GM18909 (cell line): ENCODE measurements at regions not wholly inside any gene's neighbourhood (a gene's known extent, or its start where the extent isn't known, plus 50 kb on each side); places are given as distances from the start of the nearest gene placed in this dataset.
"Not testable (repeated sequence)": the region's sequence is repeated elsewhere in the genome, so short reads cannot be mapped to it uniquely, and the experiment has no call there.

ENCODE experiments used
- ATAC-seq: cut with Tn5 transposase; IDR thresholded peaks from one replicate; pipeline ENCODE4 v1.9.1; 2021; ENCODE audit warnings: mild to moderate bottlenecking; ENCODE audit not compliant: unreplicated experiment, poor library complexity

DNA sequence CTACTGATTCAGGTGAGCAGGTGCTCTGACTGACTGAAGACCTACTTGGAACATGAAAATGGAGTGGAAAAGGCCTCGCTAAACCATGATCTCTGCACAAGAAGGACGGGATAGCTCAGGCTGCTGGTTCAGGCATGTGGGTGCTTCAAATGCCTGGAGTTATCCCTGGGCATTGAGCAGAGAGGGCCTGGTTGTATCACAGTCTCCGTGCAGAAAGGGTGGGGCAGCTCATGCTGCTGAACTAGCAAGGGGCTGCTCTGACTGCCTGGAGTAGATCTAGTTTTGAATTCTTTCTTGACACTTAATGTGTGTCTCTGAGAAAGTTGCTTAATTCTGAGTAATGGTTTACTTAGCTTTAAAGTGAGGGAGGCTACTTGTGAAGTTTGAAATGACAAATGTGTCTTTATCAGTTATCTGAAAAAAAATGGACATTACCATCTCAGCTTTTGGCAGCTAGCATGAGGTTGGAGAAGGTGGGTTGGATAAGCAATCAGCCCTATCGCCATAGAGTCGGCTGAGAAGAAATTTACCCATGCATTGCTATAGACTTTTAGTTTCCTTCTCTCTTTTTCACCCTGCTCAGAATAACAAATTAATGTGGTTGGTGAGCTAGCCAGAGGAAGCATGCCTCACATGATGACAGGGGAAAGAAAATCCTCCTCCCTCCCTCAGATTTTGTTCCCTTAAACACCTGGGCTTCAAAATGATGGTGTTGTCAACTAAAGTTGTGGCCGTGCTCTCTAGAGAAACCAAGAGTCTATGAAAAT is 832.4 kb downstream of the STIM2 start:
- peak; percentile 37 for ATAC-seq

DNA sequence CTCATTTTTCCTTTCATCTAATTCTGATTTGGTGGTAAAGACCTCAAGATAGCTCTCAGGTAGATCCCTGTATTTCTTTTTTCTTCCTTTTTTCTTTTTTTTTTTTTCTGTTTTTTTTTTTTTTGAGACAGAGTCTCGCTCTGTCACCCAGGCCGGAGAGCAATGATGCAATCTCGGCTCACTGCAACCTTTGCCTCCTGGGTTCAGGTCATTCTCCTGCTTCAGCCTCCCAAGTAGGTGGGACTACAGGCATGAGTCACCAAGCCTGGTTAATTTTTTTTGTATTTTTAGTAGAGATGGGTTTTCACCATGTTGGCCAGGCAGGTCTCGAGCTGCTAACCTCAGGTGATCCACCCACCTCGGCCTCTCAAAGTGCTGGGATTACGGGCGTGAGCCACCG is 835.6 kb downstream of the STIM2 start:
- not testable (repeated sequence) for ATAC-seq

DNA sequence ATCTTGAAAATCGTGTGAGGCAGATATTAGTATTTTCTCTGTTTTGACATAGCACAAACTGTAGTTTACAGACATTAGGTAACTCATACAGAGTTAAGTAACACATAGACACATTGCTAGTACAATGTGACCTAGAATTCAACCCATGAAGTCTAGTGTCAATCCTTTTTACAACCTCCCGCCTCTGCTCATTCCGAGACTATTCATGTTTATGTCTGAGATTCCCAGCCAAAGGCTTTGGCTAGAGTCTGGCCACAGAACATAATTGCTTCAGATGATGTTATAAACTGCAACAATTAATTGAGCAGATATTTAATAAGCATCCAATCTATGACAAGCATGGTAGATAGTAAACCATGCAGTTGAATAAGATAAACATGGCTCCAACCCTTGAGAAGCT is 841.0 kb downstream of the STIM2 start:
- no peak for ATAC-seq

DNA sequence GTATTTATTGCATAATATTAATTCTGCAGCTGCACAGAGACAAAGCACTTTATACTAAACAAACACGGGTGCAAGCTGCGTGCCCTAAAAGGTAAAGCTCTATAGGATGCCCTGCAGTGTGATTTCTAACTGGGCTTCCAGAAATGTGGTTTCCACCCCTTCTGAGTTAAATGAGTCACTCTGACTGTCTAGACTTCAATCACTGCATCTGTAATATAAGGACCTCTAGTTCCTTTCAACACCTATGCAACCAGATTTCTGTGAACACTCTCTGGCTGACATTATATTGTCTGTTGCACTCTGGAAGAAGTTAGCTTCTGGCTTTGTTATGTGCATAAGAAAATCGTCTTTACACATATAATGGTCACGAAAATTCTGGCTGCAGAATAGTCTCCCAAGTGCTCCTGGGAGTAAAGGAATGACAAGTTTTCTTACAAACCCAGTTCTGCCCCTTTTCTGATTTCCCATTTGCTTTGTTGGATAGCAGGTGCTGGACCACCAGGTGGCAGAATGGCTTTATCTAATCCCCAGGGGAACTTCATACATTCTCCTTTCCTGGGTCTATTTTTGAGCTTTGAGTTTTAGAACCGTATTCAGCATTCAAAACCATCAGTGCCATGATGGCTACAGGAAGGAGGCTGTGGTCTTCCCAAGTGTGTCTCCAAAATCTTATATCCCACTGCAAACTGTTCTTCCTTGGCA is 842.2 kb downstream of the STIM2 start:
- no peak for ATAC-seq

DNA sequence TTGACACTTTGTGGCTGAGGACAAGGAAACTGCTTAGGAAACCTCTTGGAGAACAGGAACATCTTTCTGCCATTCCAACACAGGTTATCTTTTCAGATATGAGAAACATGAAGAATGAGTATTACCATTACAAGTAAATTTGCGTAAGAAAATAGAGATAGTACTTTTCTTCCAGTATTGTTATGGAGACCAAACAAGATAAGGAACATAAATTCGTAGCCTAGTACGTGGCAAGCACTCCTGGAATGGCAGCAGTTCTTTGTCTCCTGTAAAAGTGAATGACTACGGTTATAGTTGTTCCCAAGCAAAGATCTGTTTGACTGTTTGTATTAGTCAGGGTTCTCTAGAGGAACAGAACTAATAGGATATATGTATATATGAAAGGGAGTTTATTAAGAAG is 843.1 kb downstream of the STIM2 start:
- ATAC-seq = no peak

DNA sequence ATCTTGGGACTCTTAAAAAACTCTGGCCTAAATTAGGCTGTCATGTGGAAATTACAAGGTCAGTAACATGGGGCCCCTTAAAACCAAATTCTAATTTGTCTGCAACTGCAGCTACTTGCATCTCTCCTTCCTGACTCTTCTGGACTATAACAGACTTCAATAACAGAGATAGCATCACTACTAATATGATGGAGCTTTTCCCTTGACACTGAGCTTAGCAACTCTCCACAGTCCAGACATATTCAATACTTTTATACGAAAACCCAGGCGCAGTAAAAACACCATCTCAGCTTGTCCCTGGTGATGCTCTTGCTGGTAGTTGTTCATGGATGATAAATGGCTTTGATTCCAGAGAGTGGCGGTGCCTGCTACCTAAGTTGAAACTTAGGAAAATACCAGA is 850.4 kb downstream of the STIM2 start:
- no peak for ATAC-seq

DNA sequence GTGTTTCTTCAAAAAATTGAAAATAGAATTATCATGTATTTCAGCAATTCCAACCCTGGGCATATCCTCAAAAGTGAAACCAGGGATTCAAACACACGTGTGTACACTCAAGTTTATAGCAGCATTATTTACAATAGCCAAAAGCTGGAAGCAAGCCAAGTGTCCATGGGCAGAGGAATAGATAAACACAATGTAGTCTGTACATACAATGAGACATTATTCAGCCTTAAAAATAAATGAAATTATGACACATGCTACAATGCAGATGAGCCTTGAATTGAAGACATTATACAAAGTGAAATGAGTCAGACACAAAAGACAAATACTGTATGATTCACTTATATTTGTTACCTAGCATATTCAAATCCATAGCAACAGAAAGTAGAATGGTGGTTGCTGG is 853.4 kb downstream of the STIM2 start:
- no peak for ATAC-seq

DNA sequence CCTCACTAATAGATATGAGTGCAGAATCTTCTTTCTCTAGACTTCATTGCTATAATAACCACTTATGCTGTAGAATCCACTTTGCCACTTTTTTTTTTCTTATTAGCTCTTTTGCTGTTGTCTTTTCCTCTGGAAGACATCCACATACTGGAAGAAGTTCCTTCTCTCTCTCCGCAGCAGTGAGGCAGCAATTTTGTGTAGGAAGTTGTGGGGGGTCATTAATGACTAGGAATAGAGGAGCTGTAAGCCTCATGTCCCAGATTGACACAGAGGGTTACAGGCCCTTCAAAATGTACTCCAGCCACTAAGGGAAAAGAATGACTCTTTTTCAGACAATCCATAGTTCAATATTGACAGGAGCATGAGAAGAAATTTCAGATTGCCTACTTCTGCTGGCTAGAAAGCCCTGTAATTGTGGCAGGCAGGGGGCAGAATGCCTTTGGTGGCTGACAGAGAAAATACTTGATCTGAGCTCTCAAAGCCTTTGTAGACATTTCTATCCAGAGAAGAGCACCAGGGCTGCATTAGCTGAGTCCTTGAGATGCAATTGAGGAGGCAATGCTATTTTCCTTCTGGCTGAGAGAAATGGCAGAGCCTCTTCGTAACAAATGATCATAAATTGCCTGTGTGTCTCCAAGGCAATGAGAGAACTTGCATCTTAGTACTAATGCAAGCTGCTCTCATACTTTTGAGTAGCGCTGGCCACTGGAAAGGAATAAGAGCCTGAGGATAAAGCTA is 856.2 kb downstream of the STIM2 start:
- no peak for ATAC-seq

DNA sequence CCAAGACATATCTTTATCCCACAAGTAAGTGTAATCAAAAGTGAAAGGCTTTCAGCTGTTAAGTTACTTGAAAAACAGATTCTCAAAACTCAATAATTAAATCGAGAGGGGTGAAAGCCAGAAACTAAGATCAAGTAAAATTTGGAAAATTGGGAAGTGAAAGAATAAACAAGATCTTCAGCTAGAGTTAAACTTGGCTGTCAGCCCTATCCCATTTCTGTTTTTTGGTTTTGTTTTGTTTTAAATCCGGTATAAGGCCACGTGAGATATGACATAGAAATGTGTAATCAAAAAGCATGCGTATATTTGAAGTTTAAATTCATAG is 856.8 kb downstream of the STIM2 start:
- ATAC-seq = no peak

DNA sequence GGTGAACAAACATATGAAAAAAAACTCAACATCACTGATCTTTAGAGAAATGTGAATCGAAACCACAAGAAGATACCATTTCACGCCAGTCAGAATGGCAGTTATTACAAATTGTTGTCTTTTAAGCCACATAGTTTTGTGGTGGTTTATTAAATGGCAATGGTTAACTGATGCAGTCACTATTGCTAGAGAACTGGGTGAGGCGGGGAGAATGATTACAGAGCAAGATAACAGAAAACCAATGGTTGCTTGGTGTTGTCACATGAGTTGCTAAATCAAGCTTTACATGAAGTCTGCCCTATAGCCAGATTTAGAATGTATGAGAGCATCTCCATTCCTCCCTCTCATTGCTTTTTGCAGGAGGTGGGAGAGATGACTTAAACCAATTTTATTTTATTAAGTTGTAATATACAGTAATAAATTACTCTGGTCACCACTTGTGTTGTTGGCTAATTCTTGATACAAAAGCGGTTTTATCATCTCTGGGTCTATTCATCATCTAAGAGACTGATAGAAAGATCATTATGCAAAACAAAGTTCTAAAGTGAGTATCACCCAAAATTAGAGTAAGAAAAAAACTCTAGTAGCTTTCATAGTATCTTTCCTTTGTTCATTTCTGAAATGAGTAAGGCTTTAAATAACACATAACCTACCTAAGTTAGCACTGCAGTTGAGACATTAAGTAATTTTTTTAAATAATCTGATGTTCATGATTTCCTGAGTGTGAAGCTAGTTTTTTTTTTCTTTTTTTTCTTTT is 859.5 kb downstream of the STIM2 start:
- ATAC-seq = peak; percentile 78

DNA sequence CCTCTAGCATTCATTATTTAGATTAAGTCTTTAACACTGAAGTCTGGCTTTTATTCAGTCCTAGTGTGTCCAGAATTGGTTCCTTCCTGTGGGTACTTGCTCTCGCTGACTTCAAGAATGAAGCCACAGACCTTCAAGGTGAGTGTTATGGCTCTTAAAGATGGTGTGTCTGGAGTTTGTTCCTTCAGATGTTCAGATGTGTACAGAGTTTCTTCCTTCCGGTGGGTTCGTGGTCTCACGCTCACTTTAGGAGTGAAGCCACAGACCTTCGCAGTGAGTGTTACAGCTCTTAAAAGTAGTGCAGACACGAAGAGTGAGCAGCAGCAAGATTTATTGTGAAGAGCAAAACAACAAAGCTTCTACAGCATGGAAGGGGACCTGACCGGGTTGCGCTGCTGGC is 860.6 kb downstream of the STIM2 start:
- no peak for ATAC-seq

DNA sequence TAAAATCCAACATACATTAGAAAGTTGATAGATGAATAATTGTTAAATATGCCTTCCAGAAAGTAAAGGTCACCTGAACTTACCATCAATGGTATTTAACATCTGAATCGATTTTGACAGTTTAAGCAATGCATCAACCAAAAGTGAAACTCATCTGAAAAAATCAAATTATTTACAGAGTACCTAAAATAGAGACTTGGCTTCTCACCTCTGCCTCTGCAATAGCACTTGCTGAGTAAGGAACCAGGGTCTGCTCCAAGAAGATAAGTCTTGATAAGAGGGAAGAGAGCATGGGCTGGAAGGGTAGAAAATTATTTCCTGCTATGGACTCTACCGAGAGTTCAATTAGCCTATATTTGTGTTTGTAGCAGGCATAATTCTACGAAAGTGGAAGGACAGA is 868.3 kb downstream of the STIM2 start:
- no peak for ATAC-seq

DNA sequence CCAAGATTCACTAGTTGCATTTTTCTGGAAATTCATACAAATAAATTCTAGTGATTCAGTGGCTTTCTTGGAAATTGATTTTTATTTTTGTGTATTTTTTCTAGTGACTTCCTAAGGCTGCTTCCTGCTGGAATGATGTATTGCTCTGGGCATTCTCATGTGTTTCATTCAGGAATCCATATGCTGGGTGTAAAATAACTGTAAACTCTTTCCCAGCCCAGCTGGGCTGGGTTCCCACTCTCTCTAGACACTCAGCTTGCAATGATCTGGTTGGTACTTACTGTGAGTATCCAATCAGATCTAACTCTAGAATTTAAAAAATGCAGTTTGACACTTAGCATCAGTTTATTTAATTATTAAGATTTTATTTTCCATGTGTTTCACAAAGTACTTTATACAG is 882.2 kb downstream of the STIM2 start:
- no peak for ATAC-seq

DNA sequence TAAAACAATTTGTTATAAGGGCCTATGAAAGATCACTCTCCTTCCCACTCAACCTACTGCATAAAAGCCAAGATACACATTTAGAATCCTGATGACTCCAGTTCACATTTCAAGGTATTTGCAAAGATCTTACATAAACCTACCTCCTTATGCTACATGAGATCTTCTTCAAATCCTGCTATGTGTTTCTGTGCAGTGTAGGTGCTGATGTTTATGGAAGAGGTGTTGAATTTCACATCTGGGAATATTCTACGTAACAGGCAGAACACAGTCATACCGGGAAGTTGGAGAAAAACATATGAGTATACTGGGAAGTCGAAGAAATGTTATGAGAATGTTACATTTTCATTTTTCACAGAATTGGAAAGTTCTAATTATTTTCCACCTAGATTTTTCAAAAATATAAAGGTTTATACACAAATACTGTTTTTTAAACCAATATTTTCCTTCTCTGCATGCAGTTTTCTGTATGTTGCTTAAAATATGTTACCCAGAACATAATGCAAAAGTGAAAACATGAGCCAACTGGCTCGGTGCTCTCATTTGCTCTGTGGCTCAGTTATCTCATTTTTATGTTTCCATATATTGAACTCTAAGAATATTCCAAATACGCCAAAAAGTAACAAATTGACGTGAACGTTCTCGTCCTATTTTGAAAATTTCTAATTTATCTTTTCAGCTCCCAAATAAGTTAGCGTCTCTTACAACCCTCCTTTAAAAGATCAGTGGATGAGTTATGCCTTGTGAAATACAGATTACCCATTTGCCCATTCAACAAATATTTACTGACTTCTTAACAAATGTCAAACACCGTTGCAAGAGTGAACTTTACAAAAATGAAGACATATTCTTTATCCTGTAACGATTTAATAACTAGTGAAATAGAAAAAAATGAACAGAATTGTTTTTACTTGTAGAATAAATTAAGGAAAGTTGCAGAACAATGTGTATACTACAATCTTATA is 899.3 kb downstream of the STIM2 start:
- ATAC-seq = no peak

DNA sequence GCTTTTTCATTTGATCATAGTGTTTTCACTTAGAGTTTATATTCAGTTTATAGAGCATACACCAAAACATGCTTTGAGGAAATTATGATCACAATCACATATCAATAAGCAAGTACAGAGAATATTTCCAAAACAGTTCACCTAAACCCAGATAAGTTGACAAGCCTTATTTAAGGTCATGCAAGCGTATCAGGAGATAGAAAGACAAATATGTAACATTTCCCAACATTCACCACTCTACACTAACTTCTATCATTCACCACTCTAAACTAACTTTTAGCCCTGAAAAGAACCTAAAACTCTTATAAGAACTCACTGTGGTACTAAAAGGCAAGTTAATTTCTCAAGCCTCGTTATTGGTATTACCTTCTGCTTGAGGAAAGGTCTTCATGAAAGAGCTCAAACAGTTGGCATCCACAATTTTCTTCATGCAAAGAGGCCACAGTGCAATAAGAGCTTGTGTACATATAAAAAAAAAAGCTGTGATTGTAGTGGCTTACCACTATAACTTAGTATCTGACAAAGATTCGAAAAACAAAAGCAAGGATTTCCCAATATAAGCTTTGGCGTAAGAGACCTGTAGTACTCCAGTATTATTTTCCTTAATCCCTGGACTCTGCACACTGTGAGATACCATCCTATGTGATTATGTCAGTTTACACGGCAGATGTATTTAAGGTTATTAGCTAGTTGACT is 903.3 kb downstream of the STIM2 start:
- ATAC-seq = no peak

DNA sequence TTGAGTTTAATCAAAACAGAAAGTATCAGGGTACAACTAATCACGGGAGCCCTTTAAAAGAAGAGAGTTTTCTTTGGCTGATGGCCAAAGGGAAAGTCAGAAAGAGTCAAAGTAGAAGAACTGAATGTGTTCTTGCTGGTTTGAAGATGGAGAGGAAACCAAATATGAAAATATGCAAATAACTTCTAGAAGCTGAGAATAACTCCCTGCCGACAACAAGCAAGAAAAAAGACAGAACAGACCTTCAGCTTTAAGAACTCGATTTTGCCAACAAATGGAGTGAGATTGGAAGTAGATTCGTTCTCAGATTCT is 903.8 kb downstream of the STIM2 start:
- ATAC-seq = no peak

DNA sequence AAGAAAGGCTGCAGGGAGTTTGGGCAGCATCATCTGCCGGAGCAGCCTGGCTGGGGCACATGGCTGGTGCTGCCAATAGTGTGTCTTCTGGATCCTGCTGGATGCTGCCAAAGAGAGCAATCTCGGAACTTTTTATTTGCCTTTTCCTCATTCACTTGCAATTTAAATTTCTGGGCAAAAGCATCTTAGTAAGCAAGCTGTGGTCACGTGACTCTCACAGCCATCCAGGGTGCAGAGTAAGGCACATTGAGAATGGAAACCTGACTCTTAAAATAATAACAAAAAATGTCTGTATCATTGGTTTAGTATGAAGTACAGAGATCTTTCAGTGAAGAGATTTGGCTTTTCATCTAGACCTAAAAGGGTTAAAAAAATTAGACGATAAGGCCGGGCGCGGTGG is 910.3 kb downstream of the STIM2 start:
- no peak for ATAC-seq

DNA sequence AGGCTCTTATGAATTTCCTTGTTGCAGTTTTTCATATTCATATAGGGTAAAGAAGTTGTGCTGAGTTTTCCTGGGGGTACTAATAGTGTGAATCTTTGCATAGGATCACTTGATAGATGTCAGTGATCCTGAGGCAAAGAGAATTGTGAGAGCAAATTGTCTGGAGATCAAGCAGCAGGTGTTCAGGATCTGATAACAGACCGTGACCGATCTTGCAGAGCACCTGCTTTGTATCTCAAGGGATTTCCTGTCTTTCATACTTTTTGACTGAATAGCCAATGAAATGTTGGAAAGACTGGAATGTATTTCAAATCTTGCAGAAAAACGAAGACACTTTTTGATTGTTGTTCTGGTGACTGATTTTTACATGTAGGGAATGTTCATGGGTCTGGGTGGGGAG is 914.5 kb downstream of the STIM2 start:
- no peak for ATAC-seq

DNA sequence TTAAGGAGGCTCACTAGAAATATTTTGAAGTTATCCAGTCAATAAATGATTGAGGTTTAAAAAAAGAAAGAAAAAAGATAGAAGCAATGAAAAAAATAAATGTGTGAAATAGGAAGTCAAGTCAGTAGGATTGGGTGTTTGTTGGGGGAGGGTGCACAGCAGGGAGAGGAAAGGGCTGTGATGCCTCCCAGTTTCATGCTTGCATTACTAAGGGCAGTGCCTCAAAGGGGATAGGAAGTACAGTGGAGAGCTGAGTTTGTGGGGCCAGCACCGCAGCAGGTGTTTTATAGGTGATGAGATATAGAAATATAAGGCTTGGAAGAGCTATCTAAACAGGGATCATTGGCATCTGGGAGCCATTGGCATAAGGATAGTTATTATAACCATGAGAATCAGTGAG is 919.2 kb downstream of the STIM2 start:
- ATAC-seq = no peak
